K562 (cell line): ENCODE measurements at regions not wholly inside any gene's neighbourhood (a gene's known extent, or its start where the extent isn't known, plus 50 kb on each side); places are given as distances from the start of the nearest gene placed in this dataset.

Source experiments
- CTCF ChIP-seq, 3 experiments: IDR thresholded peaks in 2 of 3; conservative IDR thresholded peaks in 1 of 3; 2 replicates each; pipeline ENCODE4 v1.5.1; 2011 to 2012; ENCODE audit warnings: low read length in 3 of 3, mild to moderate bottlenecking in 3 of 3, control low read depth in 2 of 3, improper control_type of control experiment in 1 of 3, inconsistent platforms in 1 of 3, low read depth in 1 of 3, mixed read lengths in 1 of 3, moderate library complexity in 1 of 3; ENCODE audit not compliant: insufficient read depth in 2 of 3
- JUNB ChIP-seq: fragments of 450-650 bp; formaldehyde crosslinking; conservative IDR thresholded peaks from 2 replicates; pipeline ENCODE4 v1.4.0; 2020; ENCODE audit warnings: mild to moderate bottlenecking
- PRDM10 ChIP-seq: fragments of 450-650 bp; IDR thresholded peaks from 2 replicates; pipeline ENCODE4 v1.6.1; 2018; ENCODE audit not compliant: partially characterized antibody
- SMAD4 ChIP-seq: fragments of 250-450 bp; sonication (Bioruptor Pico); conservative IDR thresholded peaks from 2 replicates; pipeline ENCODE4 v1.8.0; 2021; ENCODE audit warnings: inconsistent platforms, mild to moderate bottlenecking, moderate library complexity
- STAT6 ChIP-seq: sonication (generic); formaldehyde crosslinking; IDR thresholded peaks from 2 replicates; pipeline ENCODE4 v1.8.1; 2023; ENCODE audit warnings: mild to moderate bottlenecking, missing genetic modification reagents
- ZMIZ1 ChIP-seq, 2 experiments: fragments of 150-350 bp in 1 of 2; IDR thresholded peaks; 2 replicates each; pipeline ENCODE4 v1.6.1; 2012 to 2016; ENCODE audit warnings: low read depth in 2 of 2, low read length in 2 of 2, mild to moderate bottlenecking in 1 of 2, moderate library complexity in 1 of 2

- no peak for TF ChIP-seq CTCF (IDR thresholded peaks at IDR 0.05 in 2 of 3, conservative IDR thresholded peaks at IDR 0.05 in 1 of 3; ENCODE audit: insufficient read depth in 2 of 3, low read depth in 1 of 3, low read length in 3 of 3)
- no peak for TF ChIP-seq SMAD4 (CRISPR knock-in tag)
- no peak for TF ChIP-seq ZMIZ1 (IDR thresholded peaks at IDR 0.05; ENCODE audit: low read depth in 2 of 2, low read length in 2 of 2)
- TF ChIP-seq PRDM10 = no peak
- no peak for TF ChIP-seq STAT6 (CRISPR knock-in tag)
- no peak for TF ChIP-seq JUNB
Measured at GRCh38 chr6:92687278-92687677, 732.1 kb downstream of the EPHA7 start.
